ENCODE measurements at regions not wholly inside any gene's neighbourhood (a gene's known extent, or its start where the extent isn't known, plus 50 kb on each side); places are given as distances from the start of the nearest gene placed in this dataset.

DNA sequence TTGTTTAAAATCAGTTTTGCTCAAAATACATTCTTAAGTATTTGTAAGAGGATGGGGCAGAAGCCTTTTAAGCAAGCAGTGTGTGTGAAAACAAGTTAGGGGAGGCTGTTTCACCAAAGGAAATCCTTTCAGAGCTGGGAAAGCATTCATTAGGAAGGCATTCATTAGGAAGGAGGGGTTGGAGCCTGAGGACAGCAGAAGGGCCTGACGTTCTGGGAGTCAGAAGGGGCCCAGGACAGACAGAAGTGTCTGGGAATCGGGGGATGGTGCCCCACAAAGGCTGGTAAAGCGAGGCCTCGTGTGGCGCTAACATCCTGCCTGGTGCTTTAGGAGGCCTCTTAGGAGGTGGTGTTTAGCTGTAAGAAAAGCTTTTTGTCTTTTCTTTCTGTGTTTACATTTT lies 80.6 kb upstream of the NXT1 start:
- Histone ChIP-seq H3K27me3 (ENCODE audit: control insufficient read depth in 2 of 2, insufficient read depth in 2 of 2, low read length in 2 of 2) (no peaks in the 10 kb centered on the region), H3K36me3 (ENCODE audit: control insufficient read depth in 2 of 3, insufficient read depth in 3 of 3, low read length in 3 of 3) (no peaks in the 10 kb centered on the region), H3K4me3 (ENCODE audit: low read length) (no peak overlapping the region), H3K9me3 (ENCODE audit: control insufficient read depth in 2 of 3, low read length in 3 of 3) (peaks cover 0 to 8% (median 0%) of the 10 kb centered on the region in 3 experiments), H3K27ac (ENCODE audit: low read depth, low read length) (no peak overlapping the region), H3K4me1 (ENCODE audit: control insufficient read depth in 2 of 2, insufficient read depth in 2 of 2, low read length in 2 of 2) (no peaks in the 10 kb centered on the region)
- DNase-seq (no peak), ATAC-seq (no peak)
- ChIA-PET POLR2A (no interaction called here), CTCF (no interaction called here)
- Mint-ChIP-seq H3K36me3 (no peaks in the 10 kb centered on the region), H3K4me1 (no peaks in the 10 kb centered on the region), H3K4me3 (no peak overlapping the region), H3K27me3 (peaks cover 0 to 13% (median 2%) of the 10 kb centered on the region in 5 donors), H3K27ac (no peak overlapping the region), H3K9me3 (peaks cover 0 to 21% (median 8%) of the 10 kb centered on the region in 11 donors)
- intact Hi-C loops (cut with micrococcal nuclease), result no loop called here

DNA sequence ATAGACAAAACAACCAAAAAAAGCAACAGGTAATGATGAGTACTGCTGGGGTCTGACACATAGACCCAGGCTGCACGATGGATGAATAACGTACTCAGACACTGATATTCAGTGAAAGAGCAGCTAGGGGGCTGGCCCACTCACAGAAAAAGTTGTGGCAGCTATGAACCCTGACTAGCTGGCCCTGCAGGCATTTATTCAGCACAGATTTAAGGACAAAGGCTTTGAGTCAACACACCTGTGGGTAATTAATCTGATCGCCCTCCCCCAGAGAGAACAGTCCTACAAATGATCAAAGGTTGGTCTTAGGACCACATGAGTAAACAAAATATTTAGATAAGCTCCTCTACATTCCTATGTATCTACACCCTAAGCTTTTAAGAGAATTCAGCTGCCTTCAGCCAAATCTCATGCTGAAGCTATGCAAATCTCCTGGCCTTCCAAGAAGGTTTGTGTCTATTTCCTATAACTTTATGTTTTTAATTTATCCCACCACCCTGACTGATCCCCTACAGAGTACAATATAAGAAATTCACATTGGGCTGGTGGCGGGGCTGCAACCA lies 81.7 kb upstream of the NXT1 start:
- Histone ChIP-seq H3K27me3 (ENCODE audit: control insufficient read depth in 2 of 2, insufficient read depth in 2 of 2, low read length in 2 of 2) (no peaks in the 10 kb centered on the region), H3K4me1 (ENCODE audit: control insufficient read depth in 2 of 2, insufficient read depth in 2 of 2, low read length in 2 of 2) (no peaks in the 10 kb centered on the region), H3K36me3 (ENCODE audit: control insufficient read depth in 2 of 3, insufficient read depth in 3 of 3, low read length in 3 of 3) (no peaks in the 10 kb centered on the region), H3K27ac (ENCODE audit: low read depth, low read length) (no peak overlapping the region), H3K9me3 (ENCODE audit: control insufficient read depth in 2 of 3, low read length in 3 of 3) (peaks cover 0 to 8% (median 0%) of the 10 kb centered on the region in 3 experiments), H3K4me3 (ENCODE audit: low read length) (no peak overlapping the region)
- intact Hi-C loops (cut with micrococcal nuclease), result no loop called here
- H3K27ac Mint-ChIP-seq, result no peak overlapping the region
- no peak for ATAC-seq
- peaks cover 0 to 21% (median 9%) of the 10 kb centered on the region in 11 donors for H3K9me3 Mint-ChIP-seq
- ChIA-PET POLR2A (no interaction called here), CTCF (no interaction called here)
- no peak for DNase-seq
- no peak overlapping the region for H3K4me3 Mint-ChIP-seq
- H3K4me1 Mint-ChIP-seq, result no peaks in the 10 kb centered on the region
- peaks cover 0 to 13% (median 0%) of the 10 kb centered on the region in 5 donors for H3K27me3 Mint-ChIP-seq
- no peaks in the 10 kb centered on the region for H3K36me3 Mint-ChIP-seq

DNA sequence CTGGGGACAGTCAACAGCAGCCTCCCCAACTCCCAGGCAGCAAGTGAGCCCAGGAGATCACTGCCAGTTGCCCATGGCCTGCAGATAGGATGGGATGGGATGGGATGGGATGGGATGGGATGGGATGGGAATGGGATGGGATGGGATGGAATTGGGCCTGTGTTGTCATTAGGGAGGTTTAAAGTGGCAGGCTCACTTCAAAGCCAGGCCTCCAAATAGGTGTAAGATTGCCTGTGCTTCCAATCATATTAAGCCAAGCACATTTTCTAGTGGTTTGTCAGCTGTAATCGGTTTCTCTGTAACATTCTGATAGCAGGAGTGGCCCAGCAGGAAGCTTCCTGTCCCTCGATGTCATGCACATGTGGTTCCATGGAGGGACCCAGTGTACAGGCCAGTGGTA lies 82.7 kb upstream of the NXT1 start:
- no peak overlapping the region for H3K4me3 Mint-ChIP-seq
- no peak overlapping the region for H3K27ac Mint-ChIP-seq
- ChIA-PET CTCF (no interaction called here), POLR2A (no interaction called here)
- Histone ChIP-seq H3K4me3 (ENCODE audit: low read length) (no peak overlapping the region), H3K27me3 (ENCODE audit: control insufficient read depth in 2 of 2, insufficient read depth in 2 of 2, low read length in 2 of 2) (no peaks in the 10 kb centered on the region), H3K27ac (ENCODE audit: low read depth, low read length) (no peak overlapping the region), H3K36me3 (ENCODE audit: control insufficient read depth in 2 of 3, insufficient read depth in 3 of 3, low read length in 3 of 3) (no peaks in the 10 kb centered on the region), H3K4me1 (ENCODE audit: control insufficient read depth in 2 of 2, insufficient read depth in 2 of 2, low read length in 2 of 2) (no peaks in the 10 kb centered on the region), H3K9me3 (ENCODE audit: control insufficient read depth in 2 of 3, low read length in 3 of 3) (peaks cover 0 to 8% (median 0%) of the 10 kb centered on the region in 3 experiments)
- DNase-seq (no peak), ATAC-seq (no peak)
- intact Hi-C loops (cut with micrococcal nuclease), result no loop called here
- H3K9me3 Mint-ChIP-seq, result peaks cover 5 to 28% (median 11%) of the 10 kb centered on the region in 11 donors
- peaks cover 0 to 10% (median 0%) of the 10 kb centered on the region in 5 donors for H3K27me3 Mint-ChIP-seq
- H3K4me1 Mint-ChIP-seq, result no peaks in the 10 kb centered on the region
- peaks cover 0 to 5% (median 0%) of the 10 kb centered on the region in 5 donors for H3K36me3 Mint-ChIP-seq

DNA sequence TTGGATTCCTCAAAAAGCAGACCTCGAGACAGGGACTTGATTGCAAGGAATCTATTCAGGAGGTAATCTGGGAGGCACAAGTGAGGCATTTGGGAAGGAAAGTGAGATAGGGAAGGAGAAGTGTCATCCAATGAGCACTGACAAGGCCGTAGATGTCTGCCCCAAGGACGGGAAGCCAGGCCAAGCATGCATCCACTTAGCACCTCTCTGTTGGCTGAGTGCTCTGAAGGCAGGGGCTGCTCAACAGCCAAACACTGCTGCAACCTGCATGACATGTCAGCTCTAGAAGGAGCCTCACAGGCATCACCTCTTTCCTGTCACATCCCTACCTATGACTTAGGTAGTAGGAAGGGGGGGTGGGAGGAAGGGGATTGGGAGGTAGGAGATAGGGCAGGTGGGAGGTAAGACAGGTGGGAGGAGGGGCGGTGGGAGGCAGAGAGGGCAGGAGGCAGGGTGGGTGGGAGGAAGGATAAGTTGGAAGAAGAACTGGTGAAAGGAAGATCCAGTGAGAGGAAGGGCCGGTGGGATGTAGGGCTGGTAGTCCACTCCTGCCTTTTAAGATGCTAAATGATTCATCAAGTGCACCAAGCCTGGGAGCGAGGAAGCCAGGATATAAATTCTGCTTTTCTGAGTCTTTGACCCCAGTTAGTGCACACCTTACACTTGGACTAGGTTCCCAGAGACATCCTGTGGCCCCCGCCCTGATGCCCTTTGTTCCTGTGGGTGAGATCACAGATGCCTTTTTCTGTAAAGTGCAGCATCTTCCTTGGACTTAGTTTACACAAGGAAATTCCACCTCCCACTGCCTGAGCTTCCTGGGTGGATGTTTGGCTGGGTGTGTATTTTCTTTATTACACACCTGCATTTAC lies 83.8 kb upstream of the NXT1 start:
- POLR2A ChIA-PET, result no interaction called here
- DNase-seq, result no peak
- Histone ChIP-seq H3K27ac (ENCODE audit: low read depth, low read length) (no peak overlapping the region), H3K9me3 (ENCODE audit: control insufficient read depth in 2 of 3, low read length in 3 of 3) (peaks cover 0 to 8% (median 0%) of the 10 kb centered on the region in 3 experiments), H3K36me3 (ENCODE audit: control insufficient read depth in 2 of 3, insufficient read depth in 3 of 3, low read length in 3 of 3) (no peaks in the 10 kb centered on the region), H3K4me1 (ENCODE audit: control insufficient read depth in 2 of 2, insufficient read depth in 2 of 2, low read length in 2 of 2) (no peaks in the 10 kb centered on the region), H3K27me3 (ENCODE audit: control insufficient read depth in 2 of 2, insufficient read depth in 2 of 2, low read length in 2 of 2) (no peaks in the 10 kb centered on the region), H3K4me3 (ENCODE audit: low read length) (no peak overlapping the region)
- Mint-ChIP-seq H3K4me3 (no peak overlapping the region), H3K27ac (no peak overlapping the region), H3K9me3 (peaks cover 5 to 28% (median 11%) of the 10 kb centered on the region in 11 donors), H3K27me3 (peaks cover 0 to 9% (median 0%) of the 10 kb centered on the region in 5 donors), H3K36me3 (peaks cover 0 to 5% (median 0%) of the 10 kb centered on the region in 5 donors), H3K4me1 (no peaks in the 10 kb centered on the region)
- no peak for ATAC-seq
- intact Hi-C loops (cut with micrococcal nuclease), result no loop called here
- CTCF ChIA-PET, result no interaction called here

DNA sequence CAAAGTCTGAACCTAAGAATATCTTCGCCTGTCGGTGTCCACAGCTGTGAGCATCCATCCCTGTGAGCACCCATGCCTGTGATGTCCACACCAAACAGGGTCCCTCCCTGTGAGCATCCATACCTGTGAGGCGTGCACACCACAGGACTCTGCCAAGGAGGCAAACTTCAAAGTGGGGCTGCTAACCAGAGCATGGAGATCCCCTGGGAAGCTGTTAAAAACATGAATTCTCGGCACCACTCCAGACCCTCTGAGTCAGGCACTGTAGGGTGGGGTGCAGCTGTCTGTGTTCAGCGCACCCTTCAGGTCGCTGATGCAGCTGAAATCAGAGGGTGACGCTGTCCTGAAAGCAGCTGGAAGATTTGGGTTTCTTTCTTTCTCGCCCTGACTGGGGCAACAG lies 85.4 kb upstream of the NXT1 start:
- Mint-ChIP-seq H3K4me3 (no peak overlapping the region), H3K9me3 (peaks cover 5 to 28% (median 10%) of the 10 kb centered on the region in 11 donors), H3K4me1 (no peaks in the 10 kb centered on the region), H3K27me3 (peaks cover 0 to 9% (median 0%) of the 10 kb centered on the region in 5 donors), H3K36me3 (peaks cover 0 to 5% (median 0%) of the 10 kb centered on the region in 5 donors), H3K27ac (no peak overlapping the region)
- H3K9me3 ChIP-seq (ENCODE audit: control insufficient read depth in 2 of 3, low read length in 3 of 3), result peaks cover 0 to 8% (median 0%) of the 10 kb centered on the region in 3 experiments
- CTCF ChIA-PET, result no interaction called here
- DNase-seq (no peak), ATAC-seq (no peak)
- no peak overlapping the region for H3K27ac ChIP-seq (ENCODE audit: low read depth, low read length)
- H3K27me3 ChIP-seq (ENCODE audit: control insufficient read depth in 2 of 2, insufficient read depth in 2 of 2, low read length in 2 of 2), result no peaks in the 10 kb centered on the region
- H3K4me1 ChIP-seq (ENCODE audit: control insufficient read depth in 2 of 2, insufficient read depth in 2 of 2, low read length in 2 of 2), result no peaks in the 10 kb centered on the region
- intact Hi-C loops (cut with micrococcal nuclease), result no loop called here
- no peak overlapping the region for H3K4me3 ChIP-seq (ENCODE audit: low read length)
- no peaks in the 10 kb centered on the region for H3K36me3 ChIP-seq (ENCODE audit: control insufficient read depth in 2 of 3, insufficient read depth in 3 of 3, low read length in 3 of 3)
- POLR2A ChIA-PET, result no interaction called here

DNA sequence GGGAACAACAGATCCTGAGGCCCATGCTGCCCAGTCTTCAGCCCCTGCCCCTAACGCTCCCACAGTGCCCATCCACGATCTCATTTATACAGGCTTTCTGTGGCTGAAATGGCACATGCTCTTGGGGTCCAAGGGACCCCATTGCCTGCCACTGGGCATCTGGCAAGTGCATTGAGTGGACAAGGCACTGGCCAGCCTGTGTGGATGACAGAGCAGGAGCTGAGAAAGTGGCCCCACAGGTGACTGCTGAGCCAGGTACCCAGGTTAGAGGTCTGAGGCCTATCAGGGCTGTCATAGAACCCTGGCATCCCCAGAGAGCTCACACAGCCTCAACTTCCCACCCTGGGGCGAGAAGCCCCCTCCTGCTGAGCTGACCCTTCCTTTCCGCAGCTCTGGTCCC lies 86.0 kb upstream of the NXT1 start:
- H3K27ac Mint-ChIP-seq, result no peak overlapping the region
- CTCF ChIA-PET, result no interaction called here
- H3K27ac ChIP-seq (ENCODE audit: low read depth, low read length), result no peak overlapping the region

More for the DNA sequence above, 86.0 kb upstream of the NXT1 start:
- H3K9me3 ChIP-seq (ENCODE audit: control insufficient read depth in 2 of 3, low read length in 3 of 3), result peaks cover 0 to 8% (median 0%) of the 10 kb centered on the region in 3 experiments
- peaks cover 0 to 5% (median 0%) of the 10 kb centered on the region in 5 donors for H3K27me3 Mint-ChIP-seq
- ATAC-seq (no peak), DNase-seq (no peak)
- POLR2A ChIA-PET, result no interaction called here
- intact Hi-C loops (cut with micrococcal nuclease), result no loop called here
- H3K4me3 ChIP-seq (ENCODE audit: low read length), result no peak overlapping the region
- H3K27me3 ChIP-seq (ENCODE audit: control insufficient read depth in 2 of 2, insufficient read depth in 2 of 2, low read length in 2 of 2), result no peaks in the 10 kb centered on the region
- no peaks in the 10 kb centered on the region for H3K36me3 ChIP-seq (ENCODE audit: control insufficient read depth in 2 of 3, insufficient read depth in 3 of 3, low read length in 3 of 3)
- no peaks in the 10 kb centered on the region for H3K4me1 Mint-ChIP-seq
- H3K36me3 Mint-ChIP-seq, result peaks cover 0 to 5% (median 0%) of the 10 kb centered on the region in 5 donors
- peaks cover 5 to 24% (median 6%) of the 10 kb centered on the region in 11 donors for H3K9me3 Mint-ChIP-seq
- no peaks in the 10 kb centered on the region for H3K4me1 ChIP-seq (ENCODE audit: control insufficient read depth in 2 of 2, insufficient read depth in 2 of 2, low read length in 2 of 2)
- H3K4me3 Mint-ChIP-seq, result no peak overlapping the region
